ENCODE measurements at regions not wholly inside any gene's neighbourhood (a gene's known extent, or its start where the extent isn't known, plus 50 kb on each side); places are given as distances from the start of the nearest gene placed in this dataset.

DNA sequence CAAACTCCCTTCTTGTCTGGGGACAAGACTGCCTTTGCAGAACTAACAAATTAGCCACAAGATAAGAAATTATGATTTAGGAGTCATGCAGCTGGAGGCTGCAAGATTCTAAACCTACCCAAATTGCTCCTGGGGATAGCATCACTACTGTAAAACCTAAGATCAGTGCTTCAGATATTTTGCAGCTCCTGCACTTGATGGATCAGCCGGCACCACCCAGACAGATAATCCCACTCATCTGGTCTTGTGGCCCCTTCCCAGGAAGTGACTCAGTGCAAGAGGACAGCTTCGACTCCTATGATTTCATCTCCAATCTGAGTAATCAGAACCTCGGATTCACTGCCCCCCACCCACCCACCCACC lies 181.9 kb downstream of the AKR1D1 start:
- peak; percentile 62 to 72 (median 72) for DNase-seq

DNA sequence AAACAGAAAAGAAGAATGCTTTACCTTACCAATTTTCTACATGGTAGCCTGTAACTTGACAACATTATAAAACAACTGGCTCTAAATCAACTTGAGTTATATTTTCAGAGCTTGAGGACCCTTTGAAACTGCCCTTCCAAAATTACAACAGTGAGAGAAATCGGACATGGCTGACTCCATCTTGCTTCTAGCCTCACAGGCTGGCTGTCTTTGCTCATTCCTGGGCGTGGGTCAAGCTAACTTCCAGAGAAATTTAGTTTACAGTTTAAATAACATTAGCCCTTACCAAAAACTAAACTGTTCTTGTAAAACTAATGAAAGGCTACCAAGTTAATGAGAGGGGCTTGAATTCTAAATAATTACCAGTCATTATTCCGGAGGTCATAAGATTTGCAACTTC lies 183.4 kb downstream of the AKR1D1 start:
- no peak for DNase-seq

DNA sequence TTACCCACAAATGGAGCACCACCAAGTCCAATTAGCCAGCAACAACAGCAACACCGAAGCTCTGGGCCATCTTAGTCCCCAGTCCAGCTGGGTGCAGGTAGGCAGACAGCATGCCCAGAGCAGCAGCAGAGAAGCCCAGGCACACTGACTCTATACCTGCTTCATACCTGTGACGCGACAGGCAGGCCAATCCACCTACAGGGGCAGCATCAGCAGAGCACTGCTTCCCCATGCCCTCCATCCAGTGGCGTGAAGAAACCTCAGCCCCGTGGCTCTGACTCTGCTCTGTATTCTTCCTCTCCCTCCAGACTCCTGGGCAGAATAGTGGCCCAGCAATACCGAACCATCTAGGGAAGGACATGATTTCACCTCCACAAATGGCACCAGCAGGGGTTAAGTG lies 191.7 kb downstream of the AKR1D1 start:
- DNase-seq: no peak

DNA sequence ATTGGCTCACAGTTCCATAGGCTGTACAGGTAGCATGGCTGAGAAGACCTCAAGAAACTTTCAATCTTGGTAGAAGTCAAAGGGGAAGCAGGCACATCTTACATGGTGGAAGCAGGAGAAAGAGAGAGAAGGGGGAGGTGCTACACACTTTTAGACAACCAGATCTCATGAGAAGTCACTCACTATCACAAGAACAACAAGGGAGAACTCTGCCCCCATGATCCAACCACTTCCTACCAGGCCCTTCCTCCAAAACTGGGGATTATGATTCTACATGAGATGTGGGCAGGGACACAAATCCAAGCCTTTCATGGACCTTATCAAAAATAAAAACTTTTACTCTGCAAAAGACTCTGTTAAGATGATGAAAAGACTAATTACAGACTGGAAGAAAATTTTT lies 183.2 kb upstream of the TRIM24 start:
- peak in 1 of 3 donors; percentile 21 for DNase-seq

DNA sequence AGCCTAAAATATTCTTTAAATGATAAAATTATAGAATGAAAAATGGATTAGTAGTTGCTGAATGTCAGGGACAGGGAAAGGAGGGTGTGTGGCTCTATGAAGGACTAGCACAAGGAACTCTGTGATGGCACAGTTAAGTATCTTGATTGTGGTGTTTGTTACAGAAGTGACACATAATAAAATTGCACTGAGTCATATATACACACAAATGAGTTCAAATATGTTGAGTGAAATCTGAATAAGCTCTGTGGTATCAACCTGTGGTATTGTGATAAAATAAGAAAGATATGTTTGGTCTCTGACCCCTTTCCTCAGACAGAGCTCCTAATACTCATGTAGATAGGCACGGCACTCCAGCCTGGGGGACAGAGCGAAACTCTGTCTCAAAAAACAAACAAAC lies 181.5 kb upstream of the TRIM24 start:
- DNase-seq: no peak

DNA sequence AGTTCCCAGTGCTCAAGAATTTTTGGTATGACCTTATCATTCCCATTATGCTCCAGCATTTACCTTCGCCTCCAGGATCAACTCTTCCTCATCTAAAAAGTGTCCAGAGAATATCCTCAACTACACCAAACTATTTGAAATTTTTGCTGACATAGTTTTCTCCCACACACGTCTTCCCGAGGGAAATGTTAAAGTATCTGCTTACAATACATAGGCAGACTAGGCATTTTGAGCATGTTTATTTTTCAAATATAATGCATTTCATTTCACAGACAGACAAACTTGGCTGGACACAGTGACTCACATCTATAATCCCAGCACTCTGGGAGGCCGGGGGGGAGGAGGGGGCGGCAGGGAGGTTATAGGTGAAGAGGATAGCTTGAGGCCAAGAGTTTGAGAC lies 177.1 kb upstream of the TRIM24 start:
- no peak for DNase-seq

DNA sequence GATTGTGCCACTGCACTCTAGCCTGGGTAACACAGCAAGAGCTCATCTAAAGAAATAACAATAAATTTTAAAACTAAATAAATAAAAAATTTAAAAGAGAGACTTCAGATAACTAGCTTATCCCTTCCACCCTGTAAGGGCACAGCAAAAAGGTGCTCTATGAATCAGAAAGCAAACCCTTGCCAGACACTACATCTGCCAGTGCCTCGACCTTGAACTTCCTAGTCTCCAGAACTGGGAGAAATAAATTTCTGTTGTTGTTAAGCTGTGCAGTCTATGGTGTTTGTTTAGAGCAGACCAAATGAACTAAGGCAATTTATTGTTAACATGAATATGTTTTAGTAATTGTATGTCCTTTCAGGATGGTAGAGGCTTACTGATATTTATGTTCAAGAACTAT lies 174.9 kb upstream of the TRIM24 start:
- no peak for DNase-seq

DNA sequence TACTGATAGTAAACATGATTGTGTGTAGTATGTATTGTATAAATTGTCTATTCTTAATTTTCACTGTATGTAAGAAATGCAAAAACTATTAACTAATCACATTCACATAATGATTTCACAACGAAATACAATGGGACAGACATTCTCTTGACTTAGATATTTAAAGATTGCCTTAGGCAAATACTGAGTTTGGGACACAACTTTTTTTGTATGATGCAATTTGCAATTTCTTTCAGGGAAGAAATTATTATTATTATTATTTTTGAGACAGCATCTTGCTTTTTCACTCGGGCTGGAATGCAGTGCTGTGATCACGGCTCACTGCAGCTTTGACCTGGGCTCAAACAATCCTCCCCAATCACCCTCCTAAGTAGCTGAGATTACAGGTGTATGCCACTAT lies 173.2 kb upstream of the TRIM24 start:
- no peak for DNase-seq

DNA sequence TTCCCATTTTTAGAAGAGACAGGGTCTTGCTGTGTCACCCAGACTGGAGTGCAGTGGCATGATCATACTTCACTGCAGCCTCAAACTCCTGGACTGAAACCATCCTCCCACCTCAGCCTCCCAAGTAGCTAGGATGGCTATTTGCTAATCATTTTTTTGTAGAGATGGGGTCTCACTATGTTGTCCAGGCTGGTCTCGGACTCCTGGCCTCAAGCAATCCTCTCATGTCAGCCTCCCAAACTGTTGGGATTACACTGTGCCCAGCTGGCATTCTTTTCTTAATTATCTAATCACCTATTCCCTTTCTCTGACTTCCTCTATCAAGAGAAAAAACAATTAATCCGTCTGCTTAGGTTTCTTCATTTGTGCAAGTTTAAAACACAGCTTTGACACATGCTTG lies 172.5 kb upstream of the TRIM24 start:
- no peak for DNase-seq

DNA sequence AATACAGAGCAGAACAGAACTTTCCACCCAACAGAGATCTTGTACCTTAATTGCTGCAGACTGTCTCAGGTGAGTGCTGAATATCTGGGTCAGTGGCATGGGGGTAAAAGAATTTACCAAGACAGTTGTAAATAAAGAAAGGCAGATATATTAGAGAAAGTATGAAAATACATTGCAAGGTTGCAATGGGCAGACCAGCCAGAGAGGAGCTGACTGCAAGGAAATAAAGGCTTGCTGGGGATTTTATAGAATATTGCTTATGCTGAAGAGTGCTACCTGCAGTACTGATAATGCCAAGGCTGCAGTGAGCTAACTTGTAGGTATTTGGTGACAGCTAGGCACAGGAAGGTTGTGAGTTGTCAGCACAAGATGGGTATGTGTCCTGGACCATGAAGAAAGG lies 171.0 kb upstream of the TRIM24 start:
- no peak for DNase-seq

DNA sequence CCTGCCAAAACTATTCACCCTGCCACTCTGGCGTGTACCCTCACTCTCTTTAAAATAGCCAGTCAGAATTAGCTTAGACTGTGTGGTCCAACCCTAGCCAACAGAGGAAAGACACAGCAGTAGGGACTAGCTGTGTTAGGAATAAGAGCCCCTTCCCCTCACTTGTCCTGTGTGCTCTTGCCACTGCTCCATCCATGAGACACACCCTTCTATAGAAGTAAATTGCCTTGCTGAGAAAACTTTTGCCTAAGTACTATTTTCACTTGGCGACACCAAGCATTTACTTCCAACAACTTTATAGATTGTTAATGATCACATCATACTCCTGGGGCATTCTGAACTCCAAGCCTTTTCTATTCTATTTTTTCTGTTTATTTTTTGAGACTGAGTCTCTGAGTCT lies 170.2 kb upstream of the TRIM24 start:
- no peak for DNase-seq

DNA sequence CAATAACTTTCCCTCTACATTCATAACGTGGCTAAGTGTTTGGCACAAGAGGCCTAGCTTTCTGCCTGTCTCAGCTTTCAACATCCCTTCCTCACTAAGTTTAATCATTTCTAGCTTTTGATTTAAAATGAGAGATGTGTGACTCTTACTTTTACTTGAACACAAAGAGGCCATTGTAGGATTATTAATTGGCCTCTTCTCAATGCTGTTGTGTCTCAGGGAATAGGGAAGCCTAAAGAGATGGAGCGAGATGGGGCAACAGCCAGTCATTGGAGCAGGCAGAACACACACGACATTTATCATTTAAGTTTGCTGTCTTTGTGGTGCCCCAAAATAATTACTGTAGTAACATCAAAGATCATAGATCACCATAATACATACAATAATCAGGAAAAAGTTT lies 167.1 kb upstream of the TRIM24 start:
- DNase-seq: no peak

DNA sequence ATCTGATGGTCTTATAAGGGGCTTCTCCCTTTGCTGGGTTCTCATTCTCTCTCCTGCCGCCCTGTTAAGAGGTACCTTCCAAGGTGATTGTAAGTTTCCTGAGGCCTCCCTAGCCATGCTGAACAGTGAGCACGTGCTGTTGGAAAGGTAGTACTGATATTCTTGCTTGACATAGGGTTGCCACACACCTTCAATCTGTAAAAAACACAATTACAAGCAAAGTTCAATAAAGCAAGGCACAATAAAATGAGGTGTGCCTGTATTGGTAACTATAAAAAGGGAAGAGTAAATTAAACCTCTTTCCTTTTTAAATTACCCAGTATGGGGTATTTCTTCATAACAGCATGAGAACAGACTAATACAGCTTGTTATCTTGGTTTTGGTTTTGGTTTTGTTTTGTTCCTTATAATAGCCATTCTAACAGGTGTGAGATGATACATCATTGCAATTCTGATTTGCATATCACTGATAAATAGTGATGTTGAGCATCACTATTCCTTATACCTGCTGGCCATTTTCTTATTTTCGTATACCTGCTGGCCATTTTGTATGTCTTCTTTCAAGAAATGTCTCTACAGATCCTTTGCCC lies 164.9 kb upstream of the TRIM24 start:
- DNase-seq: peak in 1 of 3 donors; percentile 31

DNA sequence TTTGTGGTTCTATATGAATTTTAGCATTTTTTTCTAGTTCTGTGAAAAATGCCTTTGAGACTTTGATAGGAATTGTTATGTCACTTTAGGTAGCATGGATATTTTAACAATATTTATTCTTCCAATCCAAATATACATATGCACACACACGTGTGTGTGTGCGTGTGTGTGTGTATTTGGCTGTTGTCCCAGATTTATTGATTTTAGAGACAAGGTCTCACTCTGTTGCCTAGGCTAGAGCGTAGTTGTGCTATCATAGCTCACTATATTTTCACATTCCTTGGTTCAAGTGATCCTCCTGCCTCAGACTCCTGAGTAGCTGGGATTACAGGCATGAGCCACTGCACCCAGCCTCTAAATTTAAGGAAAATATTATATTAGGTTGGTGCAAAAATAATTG lies 162.5 kb upstream of the TRIM24 start:
- DNase-seq: no peak

DNA sequence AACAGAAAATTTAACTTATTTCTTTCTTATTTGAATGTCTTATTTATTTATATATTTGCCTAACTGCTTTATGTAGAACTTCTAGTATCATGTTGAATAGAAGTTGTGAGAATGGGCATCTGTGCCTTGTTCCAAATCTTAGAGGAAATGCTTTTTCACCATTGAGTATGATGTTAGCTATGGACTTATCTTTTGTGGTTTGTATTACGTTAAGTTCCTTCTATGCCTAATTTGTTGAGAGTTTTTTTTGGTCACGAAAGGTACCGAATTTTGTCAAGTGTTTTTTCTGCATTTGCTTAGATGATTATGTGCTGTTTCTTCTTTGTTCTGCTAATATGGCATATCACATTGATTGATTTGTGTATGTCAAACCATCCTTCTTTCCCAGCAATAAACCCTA lies 161.0 kb upstream of the TRIM24 start:
- no peak for DNase-seq

DNA sequence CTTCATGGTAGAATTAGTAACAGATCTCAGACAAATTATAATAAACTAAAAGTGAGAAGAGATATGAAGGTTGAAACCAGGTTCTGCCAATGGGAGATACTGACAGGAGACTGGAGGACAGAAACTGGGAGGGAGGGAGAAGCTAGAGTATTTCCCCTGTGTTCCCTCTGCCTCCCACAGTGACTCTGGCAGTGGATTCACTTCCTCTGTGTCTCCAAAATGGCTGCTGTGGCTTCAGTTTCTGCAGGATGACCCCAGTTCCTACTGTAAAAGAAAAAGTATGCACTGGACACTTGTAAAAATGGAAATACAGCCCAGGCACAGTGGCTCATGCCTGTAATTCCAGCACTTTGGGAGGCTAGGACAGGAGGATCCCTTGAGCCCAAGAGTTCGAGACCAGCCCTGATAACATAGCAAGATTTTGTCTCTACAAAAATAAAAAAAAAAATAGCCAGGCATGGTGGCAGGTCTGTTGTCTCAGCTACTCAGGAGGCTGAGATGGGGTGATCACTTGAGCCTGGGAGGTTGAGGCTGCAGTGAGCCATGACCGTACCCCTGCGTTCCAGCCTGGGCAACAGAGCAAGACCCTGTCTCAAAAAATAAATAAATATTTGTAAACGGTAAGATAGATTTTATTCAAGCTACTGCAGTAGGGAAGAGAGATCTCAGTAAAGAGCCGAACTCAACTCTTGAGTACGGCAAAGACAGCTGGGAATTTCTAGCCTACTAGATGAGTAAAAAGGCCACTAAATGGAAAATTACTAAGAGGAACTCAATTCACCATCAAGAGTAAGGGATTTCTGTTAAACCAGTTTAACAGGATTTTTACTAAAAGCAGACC lies 156.6 kb upstream of the TRIM24 start:
- peak; percentile 61 to 63 (median 62) for DNase-seq

DNA sequence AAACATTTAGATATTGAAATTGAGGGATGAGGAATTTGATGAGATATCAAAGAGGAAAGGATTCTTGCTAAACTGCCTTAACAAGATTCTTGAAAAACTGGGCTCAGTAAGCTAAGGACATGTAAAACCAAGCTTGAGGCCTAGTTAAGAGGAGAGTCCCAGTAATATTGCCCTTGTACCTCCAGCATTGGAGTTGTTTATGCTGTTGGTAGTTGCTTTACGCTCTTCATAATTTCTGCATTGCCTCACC lies 156.1 kb upstream of the TRIM24 start:
- DNase-seq: no peak

DNA sequence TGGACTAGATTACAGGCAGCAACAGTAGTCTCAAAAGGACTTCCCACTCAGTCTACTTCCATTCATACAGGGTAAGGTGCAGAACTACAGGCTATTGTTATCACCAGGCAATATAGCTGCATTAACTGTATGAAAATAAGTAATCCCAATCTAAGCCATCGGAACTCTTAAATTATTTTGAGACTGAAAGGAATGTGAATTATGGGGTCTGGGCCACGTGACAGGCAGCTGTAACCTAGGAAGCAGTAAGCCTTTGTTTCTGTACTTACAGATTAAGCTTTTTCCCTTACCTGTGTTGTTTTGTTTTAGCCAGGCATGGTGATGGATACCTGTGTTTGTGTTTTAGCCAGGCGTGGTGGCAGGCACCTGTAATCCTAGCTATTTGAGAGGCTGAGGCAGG lies 152.4 kb upstream of the TRIM24 start:
- DNase-seq: no peak

DNA sequence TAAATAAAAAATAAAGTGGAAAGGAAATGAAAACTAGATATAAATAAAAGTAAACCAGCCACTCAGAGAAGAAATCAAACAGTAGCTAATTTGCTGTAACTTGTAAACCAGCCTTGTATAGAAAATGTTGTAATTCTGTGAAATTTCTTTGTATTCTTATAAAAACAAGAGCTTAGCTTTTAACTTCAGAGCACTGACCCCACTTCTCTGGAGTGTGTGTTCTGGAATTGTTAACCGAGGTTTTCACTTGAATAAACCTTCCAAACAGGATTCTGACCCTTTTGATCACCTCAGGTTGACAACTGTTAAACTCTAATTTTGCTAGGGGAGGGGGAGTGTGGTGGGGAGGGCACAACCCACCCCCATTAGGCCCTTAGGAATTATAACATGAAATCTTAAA lies 151.9 kb upstream of the TRIM24 start:
- DNase-seq: no peak

DNA sequence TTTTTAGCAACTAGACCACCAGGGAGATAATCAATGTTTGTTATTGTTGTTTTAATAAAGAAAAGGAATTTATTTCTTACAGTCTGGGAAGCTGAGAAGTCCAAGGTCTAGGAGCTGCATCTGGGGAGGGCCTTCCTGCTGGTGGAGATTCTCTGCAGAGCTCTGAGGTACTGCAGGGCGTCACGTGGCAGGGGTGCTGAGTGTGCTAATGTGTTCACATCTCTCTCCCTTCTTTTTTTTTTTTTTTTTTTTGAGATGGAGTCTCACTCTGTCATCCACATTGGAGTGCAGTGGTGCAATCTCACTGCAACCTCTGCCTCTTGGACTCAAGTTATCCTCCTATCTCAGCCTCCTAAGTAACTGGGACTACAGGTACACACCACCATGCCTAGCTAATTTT lies 150.9 kb upstream of the TRIM24 start:
- DNase-seq: no peak

DNA sequence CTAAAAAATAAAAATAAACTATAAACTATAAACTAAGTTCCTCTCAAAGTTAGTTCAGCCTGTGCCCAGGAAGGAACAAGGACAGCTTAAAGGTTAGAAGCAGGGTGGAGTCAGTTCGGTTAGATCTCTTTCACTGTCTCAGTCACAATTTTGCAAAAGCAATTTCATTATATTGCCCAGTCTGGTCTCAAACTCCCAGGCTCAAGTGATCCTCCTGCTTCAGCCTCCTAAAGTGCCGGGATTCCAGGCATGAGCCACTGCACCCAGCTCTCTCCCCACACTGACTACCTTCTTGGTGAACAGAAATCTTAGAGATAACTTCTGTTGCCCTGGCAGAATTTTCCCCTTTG lies 146.3 kb upstream of the TRIM24 start:
- DNase-seq: no peak

DNA sequence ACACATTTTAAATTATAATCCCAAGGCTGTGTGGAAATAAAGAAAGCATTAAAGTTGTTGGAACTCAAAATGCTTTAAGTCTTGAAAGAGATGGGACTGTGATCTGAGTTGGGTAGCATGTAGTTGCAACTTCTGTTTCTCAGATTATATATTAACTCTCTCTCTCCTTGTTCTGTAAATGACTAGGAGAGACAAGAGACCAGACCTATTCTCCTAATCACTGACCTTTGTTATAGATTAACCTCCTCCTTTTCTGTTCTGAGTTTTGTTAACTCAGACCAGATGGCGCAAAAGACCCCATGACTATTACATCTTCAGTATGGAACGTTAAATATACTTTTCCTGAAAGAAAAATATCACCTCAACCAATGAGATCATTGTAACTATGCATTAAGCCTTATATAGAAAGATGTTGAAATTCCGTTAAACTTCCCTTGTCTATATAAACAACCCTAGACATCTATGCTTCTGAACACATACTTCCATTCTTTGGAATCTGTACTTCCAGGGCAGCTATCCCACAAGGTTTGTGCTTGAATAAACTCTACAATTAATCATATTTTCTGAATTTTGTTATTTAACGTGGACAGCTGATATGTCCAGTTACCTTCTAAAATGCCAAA lies 143.5 kb upstream of the TRIM24 start:
- no peak for DNase-seq

DNA sequence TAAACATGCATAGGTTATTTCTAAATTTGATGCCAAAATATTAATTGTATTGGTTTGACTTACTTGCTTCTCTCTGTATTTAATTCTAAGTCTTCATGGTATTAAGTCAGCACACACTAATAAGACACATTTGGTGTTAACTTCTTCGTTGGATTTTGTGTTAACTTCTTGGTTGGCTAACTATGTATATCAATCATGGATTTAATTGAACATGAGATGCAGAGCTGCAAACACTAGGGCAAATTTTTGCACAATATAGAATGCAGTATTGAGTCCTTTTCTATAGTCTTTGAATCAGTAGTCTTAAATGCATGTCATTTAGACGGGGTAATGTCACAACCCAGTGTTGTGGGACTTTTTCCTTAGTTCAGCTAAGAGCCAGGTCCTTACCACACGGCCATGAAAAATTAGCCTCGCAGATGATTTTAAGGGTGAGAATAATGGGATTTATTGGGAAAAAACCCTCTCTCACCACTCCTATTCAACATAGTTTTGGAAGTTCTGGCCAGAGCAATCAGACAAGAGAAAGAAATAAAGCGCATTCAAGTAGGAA lies 142.9 kb upstream of the TRIM24 start:
- DNase-seq: peak in 1 of 3 donors; percentile 1

DNA sequence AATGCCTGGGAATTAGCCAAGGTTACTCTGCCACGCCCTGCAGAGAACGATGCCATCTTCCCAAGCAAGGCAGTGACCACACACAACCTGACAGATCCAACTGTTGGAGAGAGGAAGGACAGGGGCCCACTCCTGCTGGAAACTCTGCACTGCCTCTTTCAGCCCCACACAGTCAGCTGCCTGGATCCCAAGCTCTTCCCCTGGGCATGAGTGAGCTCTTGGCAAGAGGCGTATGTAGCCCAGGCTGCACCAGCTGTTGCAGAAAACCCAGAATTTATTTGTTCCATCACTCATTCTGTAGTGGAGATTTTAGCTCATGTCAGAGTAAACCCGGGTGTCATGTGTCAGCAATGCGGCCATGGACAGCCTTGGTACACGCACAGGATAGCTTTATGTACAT lies 135.1 kb upstream of the TRIM24 start:
- no peak for DNase-seq

DNA sequence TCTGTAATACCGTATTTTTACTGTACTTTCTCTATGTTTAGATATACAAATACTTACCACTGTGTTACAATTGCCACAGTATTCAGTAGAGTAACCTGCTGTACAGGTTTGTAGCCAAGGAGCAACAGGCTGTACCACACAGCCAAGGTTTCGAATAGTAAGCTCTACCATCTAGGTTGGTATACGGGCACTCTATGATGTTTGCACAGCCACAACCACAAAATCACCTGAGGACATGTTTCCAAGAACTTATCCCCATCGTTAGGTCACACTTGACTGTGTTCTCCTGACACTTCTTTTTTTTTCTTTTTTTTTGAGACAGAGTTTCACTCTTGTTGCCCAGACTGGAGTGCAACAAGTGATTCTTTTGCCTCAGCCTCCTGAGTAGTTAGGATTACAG lies 134.6 kb upstream of the TRIM24 start:
- DNase-seq: no peak
